IMR-90 (cell line): ENCODE measurements at regions not wholly inside any gene's neighbourhood (a gene's known extent, or its start where the extent isn't known, plus 50 kb on each side); places are given as distances from the start of the nearest gene placed in this dataset.

Experiments
- ATAC-seq: fragments of 200-7000 bp; cut with Tn5 transposase; 2 replicates; pipeline ENCODE4 v1.9.1; 2020; ENCODE audit warnings: low read depth, mild to moderate bottlenecking, moderate library complexity
- BruUV-seq: library from RNA; stranded (reverse); fragments of 400-500 nt; replicated peaks from 2 replicates; lab custom pipeline; 2021; lab: Mats Ljungman, UMichigan
- CTCF ChIA-PET: fragments of 300-600 bp; formaldehyde crosslinking; extraction: SDS; loops from one replicate; lab custom pipeline; 2021; ENCODE audit warnings: antibody characterized with exemption; lab: Yijun Ruan, JAX
- POLR2A ChIA-PET: fragments of 300-600 bp; sonication (Branson Sonifier 250); formaldehyde crosslinking; loops from one replicate; lab custom pipeline; 2022; ENCODE audit warnings: antibody characterized with exemption; ENCODE audit not compliant: unreplicated experiment; lab: Charles Lee
- DNase-seq: peaks from one replicate; pipeline ENCODE4 v3.0.0; 2013
- H2AFZ ChIP-seq: replicated peaks from 2 replicates; pipeline ENCODE3; 2013; ENCODE audit warnings: low read length, mild to moderate bottlenecking; ENCODE audit not compliant: poor library complexity
- H2AK5ac ChIP-seq: 2 replicates; pipeline ENCODE4 v1.6.1; 2013; ENCODE audit warnings: low read depth, low read length, inconsistent platforms
- H2AK9ac ChIP-seq: replicated peaks from 2 replicates; pipeline ENCODE3; 2013; ENCODE audit warnings: mild to moderate bottlenecking, low read depth, low read length, moderate library complexity; ENCODE audit not compliant: poor library complexity
- H2BK120ac ChIP-seq: 2 replicates; pipeline ENCODE4 v1.6.1; 2013; ENCODE audit warnings: low read depth, low read length, inconsistent platforms
- H2BK15ac ChIP-seq: 3 replicates; pipeline ENCODE4 v1.6.1; 2013; ENCODE audit warnings: low read depth, low read length, inconsistent platforms
- H2BK20ac ChIP-seq: 2 replicates; pipeline ENCODE4 v1.6.1; 2013; ENCODE audit warnings: low read depth, mild to moderate bottlenecking, inconsistent platforms, low read length, moderate library complexity
- H2BK5ac ChIP-seq: 2 replicates; pipeline ENCODE4 v1.6.1; 2013; ENCODE audit warnings: mild to moderate bottlenecking, low read depth, low read length, inconsistent platforms; ENCODE audit not compliant: poor library complexity, severe bottlenecking
- H3K14ac ChIP-seq: replicated peaks from 2 replicates; pipeline ENCODE4 v1.6.1; 2013; ENCODE audit warnings: low read depth, low read length, inconsistent platforms
- H3K18ac ChIP-seq: 2 replicates; pipeline ENCODE4 v1.6.1; 2013; ENCODE audit warnings: low read depth, low read length, control low read depth
- H3K23ac ChIP-seq: 2 replicates; pipeline ENCODE4 v1.6.1; 2013; ENCODE audit warnings: low read depth, low read length, inconsistent platforms
- H3K27ac ChIP-seq: 2 replicates; pipeline ENCODE4 v1.5.1; 2013; ENCODE audit warnings: mild to moderate bottlenecking, control low read depth, low read length; ENCODE audit not compliant: insufficient read depth
- H3K27me3 ChIP-seq: 2 replicates; pipeline ENCODE4 v1.6.1; 2013; ENCODE audit warnings: low read length; ENCODE audit not compliant: control insufficient read depth, insufficient read depth
- H3K36me3 ChIP-seq: 2 replicates; pipeline ENCODE4 v1.6.1; 2013; ENCODE audit warnings: low read length, mixed read lengths; ENCODE audit not compliant: control insufficient read depth, insufficient read depth
- H3K4ac ChIP-seq: 2 replicates; pipeline ENCODE4 v1.6.1; 2013; ENCODE audit warnings: low read depth, low read length, inconsistent platforms
- H3K4me1 ChIP-seq: 2 replicates; pipeline ENCODE4 v1.6.1; 2013; ENCODE audit warnings: low read length, mixed read lengths; ENCODE audit not compliant: control insufficient read depth, insufficient read depth
- H3K4me2 ChIP-seq: 2 replicates; pipeline ENCODE4 v1.6.1; 2013; ENCODE audit warnings: low read depth, mild to moderate bottlenecking, control low read depth, low read length, moderate library complexity
- H3K4me3 ChIP-seq: 2 replicates; pipeline ENCODE4 v1.5.1; 2013; ENCODE audit warnings: low read depth, mild to moderate bottlenecking, control low read depth, low read length, moderate library complexity; ENCODE audit not compliant: insufficient read depth
- H3K56ac ChIP-seq: 2 replicates; pipeline ENCODE4 v1.6.1; 2013; ENCODE audit warnings: low read length, inconsistent platforms; ENCODE audit not compliant: insufficient read depth; ENCODE audit errors: extremely low read depth
- H3K79me1 ChIP-seq, 2 experiments: 2 replicates each; pipeline ENCODE4 v1.6.1; 2013; ENCODE audit warnings: low read length in 2 of 2, inconsistent platforms in 1 of 2, low read depth in 1 of 2
- H3K9ac ChIP-seq: 2 replicates; pipeline ENCODE4 v1.6.1; 2013; ENCODE audit warnings: low read depth, low read length, control low read depth
- H3K9me1 ChIP-seq: 2 replicates; pipeline ENCODE4 v1.6.1; 2013; ENCODE audit warnings: low read length, inconsistent platforms; ENCODE audit not compliant: insufficient read depth
- H3K9me3 ChIP-seq: 2 replicates; pipeline ENCODE4 v1.6.1; 2013; ENCODE audit warnings: low read length; ENCODE audit not compliant: control insufficient read depth, insufficient read depth
- H4K20me1 ChIP-seq: 2 replicates; pipeline ENCODE4 v1.6.1; 2013; ENCODE audit warnings: low read length, inconsistent platforms; ENCODE audit not compliant: insufficient read depth
- H4K5ac ChIP-seq: 2 replicates; pipeline ENCODE4 v1.6.1; 2013; ENCODE audit warnings: mild to moderate bottlenecking, low read depth, low read length, control low read depth
- H4K8ac ChIP-seq, 2 experiments: 2 replicates each; pipeline ENCODE4 v1.6.1; 2013; ENCODE audit warnings: low read depth in 2 of 2, low read length in 2 of 2, control low read depth in 1 of 2, inconsistent platforms in 1 of 2
- H4K91ac ChIP-seq: 2 replicates; pipeline ENCODE4 v1.6.1; 2013; ENCODE audit warnings: low read depth, low read length, inconsistent platforms; ENCODE audit not compliant: insufficient read depth
- CHD1 ChIP-seq: IDR thresholded peaks from 2 replicates; pipeline ENCODE4 v1.6.1; 2012; ENCODE audit warnings: low read depth, low read length, improper control_type of control experiment
- MAZ ChIP-seq: IDR thresholded peaks from 2 replicates; pipeline ENCODE4 v1.6.1; 2012; ENCODE audit warnings: low read depth, mild to moderate bottlenecking, low read length, improper control_type of control experiment, moderate library complexity, borderline replicate concordance
- NFE2L2 ChIP-seq: fragments of 150-350 bp; IDR thresholded peaks from 2 replicates; pipeline ENCODE4 v1.6.1; 2016; ENCODE audit warnings: low read depth, mild to moderate bottlenecking, low read length
- POLR2A ChIP-seq: IDR thresholded peaks from 2 replicates; pipeline ENCODE4 v1.6.1; 2012; ENCODE audit warnings: mild to moderate bottlenecking, low read depth, low read length
- RCOR1 ChIP-seq: IDR thresholded peaks from 2 replicates; pipeline ENCODE4 v1.6.1; 2012; ENCODE audit warnings: mild to moderate bottlenecking, low read length, improper control_type of control experiment; ENCODE audit not compliant: insufficient replicate concordance
- RFX5 ChIP-seq: IDR thresholded peaks from 2 replicates; pipeline ENCODE4 v1.8.0; 2012; ENCODE audit warnings: low read depth, mild to moderate bottlenecking, low read length, moderate library complexity
- WGBS, 2 experiments: methylation state at CpG; one replicate each; pipeline versions ENCODE4 v1.1.5 to v1.1.7; 2013; ENCODE audit warnings: missing lambda C conversion rate in 2 of 2; ENCODE audit not compliant: insufficient read length in 1 of 2; ENCODE audit errors: extremely low coverage in 2 of 2; 5-methylcytosine and 5-hydroxymethylcytosine counted together
- dilution Hi-C: fragments of 300-500 bp; cut with HindIII; formaldehyde crosslinking; loops from one replicate; pipeline ENCODE4 v1.14.3; 2018; ENCODE audit warnings: low sequenced_read_pairs; ENCODE audit not compliant: unreplicated experiment
- in situ Hi-C: fragments of 300-500 bp; cut with MboI; formaldehyde crosslinking; loops from 3 replicates; pipeline ENCODE4 v1.14.3; 2019; ENCODE audit warnings: low sequenced_read_pairs, inconsistent platforms, mixed read lengths
- intact Hi-C: fragments of 100-400 bp; cut with micrococcal nuclease; formaldehyde crosslinking; loops from 2 replicates; pipeline ENCODE4 v1.10.0; 2022
- TF ChIP-seq, protein P1 (sequence below): fragments of 150-350 bp; IDR thresholded peaks from 2 replicates; pipeline ENCODE4 v1.6.1; 2016; ENCODE audit warnings: low read depth, mild to moderate bottlenecking, low read length, moderate library complexity, borderline replicate concordance

DNA sequence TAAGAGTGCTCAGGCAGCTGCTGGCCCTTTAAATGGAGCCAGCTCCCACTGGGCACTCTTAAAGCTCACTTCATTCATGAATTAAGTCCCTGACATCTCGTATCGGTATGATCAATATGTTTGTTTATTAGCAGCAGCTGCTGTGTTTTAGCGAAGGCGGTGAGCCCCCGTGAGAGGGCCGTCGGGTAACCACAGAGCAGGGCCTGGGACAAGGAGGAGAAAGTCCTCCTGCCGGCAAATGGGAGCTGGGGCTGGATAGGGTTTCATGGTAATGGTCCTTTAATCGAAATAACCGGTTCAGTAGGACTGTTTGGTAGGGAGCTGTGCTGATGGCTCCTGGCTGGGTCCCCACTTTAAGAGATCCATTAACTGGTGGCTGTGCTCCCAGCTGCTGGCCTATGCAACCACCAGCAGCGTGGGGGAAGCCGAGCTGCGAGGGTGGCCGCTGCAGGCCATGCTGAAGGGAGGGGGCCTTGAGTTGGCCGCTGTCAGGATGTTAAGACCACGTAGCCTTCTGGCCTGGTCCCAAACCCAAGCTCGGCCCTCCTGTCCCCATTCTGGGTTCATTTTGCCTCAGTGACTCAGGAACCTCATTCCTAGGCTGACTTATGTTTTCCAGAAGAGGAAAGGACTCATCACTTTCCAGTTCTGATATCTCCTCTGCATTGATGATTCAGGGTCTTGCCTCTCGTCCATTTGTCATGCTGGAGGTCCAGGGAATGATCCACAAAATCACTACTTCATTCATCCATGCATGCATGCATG, 67.6 kb upstream of the NTRK3 start:
- no peak overlapping the region for H3K27ac ChIP-seq
- WGBS, 2 experiments = 37% methylated on average over 12 of the region's 18 CpGs; no CpG with 5 or more reads in 1 of the 2 experiments
- no peaks in the 10 kb centered on the region for H3K36me3 ChIP-seq
- no peaks in the 10 kb centered on the region for H3K9me3 ChIP-seq
- H2AFZ ChIP-seq = no peak overlapping the region
- H3K4me1 ChIP-seq = no peaks in the 10 kb centered on the region
- no peak overlapping the region for H2BK5ac ChIP-seq
- H3K4ac ChIP-seq = no peak overlapping the region
- CTCF ChIA-PET = no interaction called here
- no peak overlapping the region for H3K14ac ChIP-seq
- dilution Hi-C loops (no loop called here), in situ Hi-C loops (no loop called here), intact Hi-C loops (no loop called here)
- TF ChIP-seq MAZ (no peak), RFX5 (no peak), CHD1 (no peak), POLR2A (no peak), NFE2L2 (no peak), RCOR1 (no peak)
- TF ChIP-seq, protein P1, sequence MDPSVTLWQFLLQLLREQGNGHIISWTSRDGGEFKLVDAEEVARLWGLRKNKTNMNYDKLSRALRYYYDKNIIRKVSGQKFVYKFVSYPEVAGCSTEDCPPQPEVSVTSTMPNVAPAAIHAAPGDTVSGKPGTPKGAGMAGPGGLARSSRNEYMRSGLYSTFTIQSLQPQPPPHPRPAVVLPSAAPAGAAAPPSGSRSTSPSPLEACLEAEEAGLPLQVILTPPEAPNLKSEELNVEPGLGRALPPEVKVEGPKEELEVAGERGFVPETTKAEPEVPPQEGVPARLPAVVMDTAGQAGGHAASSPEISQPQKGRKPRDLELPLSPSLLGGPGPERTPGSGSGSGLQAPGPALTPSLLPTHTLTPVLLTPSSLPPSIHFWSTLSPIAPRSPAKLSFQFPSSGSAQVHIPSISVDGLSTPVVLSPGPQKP = no peak
- no peaks in the 10 kb centered on the region for H3K79me1 ChIP-seq
- no peaks in the 10 kb centered on the region for H4K20me1 ChIP-seq
- H3K23ac ChIP-seq = no peak overlapping the region
- no peak overlapping the region for H3K18ac ChIP-seq
- H2AK5ac ChIP-seq = no peak overlapping the region
- no peak overlapping the region for H2BK20ac ChIP-seq
- DNase-seq = peak; percentile 6
- H3K4me2 ChIP-seq = no peak overlapping the region
- no peak overlapping the region for H3K9ac ChIP-seq
- H2AK9ac ChIP-seq = no peak overlapping the region
- no peak overlapping the region for H2BK15ac ChIP-seq
- H4K91ac ChIP-seq = no peak overlapping the region
- H3K4me3 ChIP-seq = no peak overlapping the region
- no peak overlapping the region for H4K5ac ChIP-seq
- no peak for ATAC-seq
- POLR2A ChIA-PET = no interaction called here
- no TSS peak for BruUV-seq
- no peak overlapping the region for H4K8ac ChIP-seq
- no peak overlapping the region for H2BK120ac ChIP-seq
- no peak overlapping the region for H3K56ac ChIP-seq
- H3K27me3 ChIP-seq = no peaks in the 10 kb centered on the region
- no peaks in the 10 kb centered on the region for H3K9me1 ChIP-seq
